SK-N-SH (cell line): ENCODE measurements at regions not wholly inside any gene's neighbourhood (a gene's known extent, or its start where the extent isn't known, plus 50 kb on each side); places are given as distances from the start of the nearest gene placed in this dataset.

Experiments
- CHD2 ChIP-seq: fragments of 150-350 bp; IDR thresholded peaks from 2 replicates; pipeline ENCODE4 v1.6.1; 2018; ENCODE audit warnings: low read length; ENCODE audit not compliant: partially characterized antibody
- EP300 ChIP-seq, 2 experiments: IDR thresholded peaks; 2 replicates each; pipeline versions ENCODE4 v1.4.0 to v1.6.1; 2012; ENCODE audit warnings: borderline replicate concordance in 1 of 2, low read depth in 1 of 2, low read length in 1 of 2
- GABPA ChIP-seq: IDR thresholded peaks from 2 replicates; pipeline ENCODE4 v1.4.0; 2012; ENCODE audit warnings: low read depth, mild to moderate bottlenecking
- NRF1 ChIP-seq: IDR thresholded peaks from 2 replicates; pipeline ENCODE4 v1.6.1; 2012; ENCODE audit warnings: low read depth, mild to moderate bottlenecking, low read length
- POLR2AphosphoS5 ChIP-seq: IDR thresholded peaks from 2 replicates; pipeline ENCODE4 v1.6.1; 2012; ENCODE audit warnings: low read depth, low read length
- TAF1 ChIP-seq: IDR thresholded peaks from 2 replicates; pipeline ENCODE4 v1.6.1; 2012; ENCODE audit warnings: low read depth, mild to moderate bottlenecking, low read length, moderate library complexity, borderline replicate concordance
- YY1 ChIP-seq: IDR thresholded peaks from 2 replicates; pipeline ENCODE4 v1.4.0; 2012; ENCODE audit warnings: low read depth, mild to moderate bottlenecking
- TF ChIP-seq, protein P1 (sequence below): IDR thresholded peaks from 2 replicates; pipeline ENCODE4 v1.6.1; 2012; ENCODE audit warnings: mild to moderate bottlenecking, low read depth, low read length, moderate library complexity
- TF ChIP-seq, protein P2 (sequence below): fragments of 200-600 bp; sonication (generic); IDR thresholded peaks from 2 replicates; pipeline ENCODE4 v1.6.1; 2017; ENCODE audit warnings: antibody characterized with exemption, mild to moderate bottlenecking, moderate library complexity

DNA sequence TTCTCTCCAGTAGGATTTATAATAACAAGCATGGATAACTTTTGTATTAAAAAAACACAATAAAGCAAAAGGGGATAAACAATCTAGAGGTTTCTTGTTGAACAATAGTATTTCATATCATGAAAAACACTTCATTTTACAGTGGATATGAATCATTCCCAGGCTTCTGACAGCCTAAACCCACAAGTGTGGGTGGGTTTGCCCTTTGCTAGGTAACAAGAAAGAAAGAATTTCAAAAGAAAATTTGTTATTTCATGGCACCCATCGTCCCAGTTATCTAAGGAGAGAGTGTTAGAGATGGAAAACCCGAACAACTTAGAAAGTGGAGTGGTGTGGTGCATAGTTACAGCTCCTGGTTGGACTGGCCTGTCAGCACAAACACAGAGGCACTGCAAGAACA lies 76.1 kb upstream of the GPR6 start:
- TF ChIP-seq POLR2AphosphoS5 (no peak), TAF1 (no peak), YY1 (no peak), EP300 (IDR thresholded peaks at IDR 0.05; ENCODE audit: borderline replicate concordance in 1 of 2, low read depth in 1 of 2, low read length in 1 of 2) (no peak), CHD2 (no peak), GABPA (no peak), NRF1 (no peak)
- TF ChIP-seq, protein P1, sequence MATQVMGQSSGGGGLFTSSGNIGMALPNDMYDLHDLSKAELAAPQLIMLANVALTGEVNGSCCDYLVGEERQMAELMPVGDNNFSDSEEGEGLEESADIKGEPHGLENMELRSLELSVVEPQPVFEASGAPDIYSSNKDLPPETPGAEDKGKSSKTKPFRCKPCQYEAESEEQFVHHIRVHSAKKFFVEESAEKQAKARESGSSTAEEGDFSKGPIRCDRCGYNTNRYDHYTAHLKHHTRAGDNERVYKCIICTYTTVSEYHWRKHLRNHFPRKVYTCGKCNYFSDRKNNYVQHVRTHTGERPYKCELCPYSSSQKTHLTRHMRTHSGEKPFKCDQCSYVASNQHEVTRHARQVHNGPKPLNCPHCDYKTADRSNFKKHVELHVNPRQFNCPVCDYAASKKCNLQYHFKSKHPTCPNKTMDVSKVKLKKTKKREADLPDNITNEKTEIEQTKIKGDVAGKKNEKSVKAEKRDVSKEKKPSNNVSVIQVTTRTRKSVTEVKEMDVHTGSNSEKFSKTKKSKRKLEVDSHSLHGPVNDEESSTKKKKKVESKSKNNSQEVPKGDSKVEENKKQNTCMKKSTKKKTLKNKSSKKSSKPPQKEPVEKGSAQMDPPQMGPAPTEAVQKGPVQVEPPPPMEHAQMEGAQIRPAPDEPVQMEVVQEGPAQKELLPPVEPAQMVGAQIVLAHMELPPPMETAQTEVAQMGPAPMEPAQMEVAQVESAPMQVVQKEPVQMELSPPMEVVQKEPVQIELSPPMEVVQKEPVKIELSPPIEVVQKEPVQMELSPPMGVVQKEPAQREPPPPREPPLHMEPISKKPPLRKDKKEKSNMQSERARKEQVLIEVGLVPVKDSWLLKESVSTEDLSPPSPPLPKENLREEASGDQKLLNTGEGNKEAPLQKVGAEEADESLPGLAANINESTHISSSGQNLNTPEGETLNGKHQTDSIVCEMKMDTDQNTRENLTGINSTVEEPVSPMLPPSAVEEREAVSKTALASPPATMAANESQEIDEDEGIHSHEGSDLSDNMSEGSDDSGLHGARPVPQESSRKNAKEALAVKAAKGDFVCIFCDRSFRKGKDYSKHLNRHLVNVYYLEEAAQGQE: no peak
- TF ChIP-seq, protein P2, sequence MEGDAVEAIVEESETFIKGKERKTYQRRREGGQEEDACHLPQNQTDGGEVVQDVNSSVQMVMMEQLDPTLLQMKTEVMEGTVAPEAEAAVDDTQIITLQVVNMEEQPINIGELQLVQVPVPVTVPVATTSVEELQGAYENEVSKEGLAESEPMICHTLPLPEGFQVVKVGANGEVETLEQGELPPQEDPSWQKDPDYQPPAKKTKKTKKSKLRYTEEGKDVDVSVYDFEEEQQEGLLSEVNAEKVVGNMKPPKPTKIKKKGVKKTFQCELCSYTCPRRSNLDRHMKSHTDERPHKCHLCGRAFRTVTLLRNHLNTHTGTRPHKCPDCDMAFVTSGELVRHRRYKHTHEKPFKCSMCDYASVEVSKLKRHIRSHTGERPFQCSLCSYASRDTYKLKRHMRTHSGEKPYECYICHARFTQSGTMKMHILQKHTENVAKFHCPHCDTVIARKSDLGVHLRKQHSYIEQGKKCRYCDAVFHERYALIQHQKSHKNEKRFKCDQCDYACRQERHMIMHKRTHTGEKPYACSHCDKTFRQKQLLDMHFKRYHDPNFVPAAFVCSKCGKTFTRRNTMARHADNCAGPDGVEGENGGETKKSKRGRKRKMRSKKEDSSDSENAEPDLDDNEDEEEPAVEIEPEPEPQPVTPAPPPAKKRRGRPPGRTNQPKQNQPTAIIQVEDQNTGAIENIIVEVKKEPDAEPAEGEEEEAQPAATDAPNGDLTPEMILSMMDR: no peak
